HG03439 (cell line): ENCODE measurements at regions not wholly inside any gene's neighbourhood (a gene's known extent, or its start where the extent isn't known, plus 50 kb on each side); places are given as distances from the start of the nearest gene placed in this dataset.

ENCODE experiments used
- ATAC-seq: cut with Tn5 transposase; IDR thresholded peaks from one replicate; pipeline ENCODE4 v1.9.1; 2021; ENCODE audit warnings: mild to moderate bottlenecking, moderate library complexity; ENCODE audit not compliant: unreplicated experiment

DNA sequence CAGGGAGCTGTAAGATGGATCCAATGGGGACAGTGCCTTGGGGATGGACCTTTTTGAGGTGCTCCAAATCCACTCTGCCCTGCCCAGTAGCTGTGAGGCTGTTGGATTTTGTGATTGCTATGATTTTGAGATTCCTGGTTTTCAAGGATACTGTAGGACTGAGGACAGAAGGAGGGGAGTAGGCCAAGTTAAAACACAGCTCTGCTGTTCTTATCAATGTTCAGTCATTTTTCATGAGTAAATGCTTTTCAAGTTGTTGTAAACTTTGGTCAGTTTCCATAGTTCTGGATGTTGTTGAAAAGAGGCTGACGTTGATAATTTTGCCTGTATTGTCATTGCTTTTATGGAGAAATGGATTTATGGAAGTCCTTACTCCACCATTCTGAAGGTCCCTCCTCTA is 361.2 kb downstream of the ZNF516 start:
- no peak for ATAC-seq

DNA sequence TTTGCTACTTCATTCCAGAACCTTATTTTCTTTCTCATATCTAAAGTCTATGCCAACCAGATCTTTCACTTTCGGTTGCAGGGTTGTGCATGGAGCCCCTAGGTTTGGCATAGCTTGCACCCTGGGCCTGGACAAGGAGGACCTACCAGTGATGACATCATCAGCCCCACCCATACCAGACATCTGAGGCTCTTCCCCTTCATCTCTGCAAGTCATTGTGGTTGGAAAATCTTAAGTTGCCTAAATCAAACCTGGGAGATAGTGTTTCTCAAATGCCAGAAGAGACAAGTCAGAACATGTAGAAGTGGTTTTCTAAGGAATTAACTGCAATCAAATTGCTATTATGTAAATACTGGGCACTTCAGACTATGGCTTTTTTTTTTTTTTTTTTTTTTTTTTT is 363.3 kb downstream of the ZNF516 start:
- no peak for ATAC-seq

DNA sequence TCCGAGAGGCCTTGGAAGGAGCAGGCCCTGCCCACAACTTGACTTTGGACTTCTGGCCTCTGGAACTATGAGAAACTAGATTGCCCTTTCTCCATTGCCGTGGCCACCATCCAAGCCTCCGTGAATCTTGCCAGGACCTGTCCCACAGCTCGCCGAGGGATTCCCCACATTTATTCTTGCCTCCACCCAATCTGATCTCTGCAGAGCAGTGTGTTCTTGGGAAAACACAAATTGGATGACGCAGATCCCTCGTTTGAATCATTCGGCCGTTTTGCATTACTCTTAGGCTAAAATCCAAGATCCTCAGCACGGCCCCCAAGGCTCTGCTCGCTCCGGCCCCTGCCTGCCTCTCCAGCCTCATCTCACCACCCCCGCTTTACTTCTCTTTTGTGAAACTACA is 364.2 kb downstream of the ZNF516 start:
- ATAC-seq = no peak

DNA sequence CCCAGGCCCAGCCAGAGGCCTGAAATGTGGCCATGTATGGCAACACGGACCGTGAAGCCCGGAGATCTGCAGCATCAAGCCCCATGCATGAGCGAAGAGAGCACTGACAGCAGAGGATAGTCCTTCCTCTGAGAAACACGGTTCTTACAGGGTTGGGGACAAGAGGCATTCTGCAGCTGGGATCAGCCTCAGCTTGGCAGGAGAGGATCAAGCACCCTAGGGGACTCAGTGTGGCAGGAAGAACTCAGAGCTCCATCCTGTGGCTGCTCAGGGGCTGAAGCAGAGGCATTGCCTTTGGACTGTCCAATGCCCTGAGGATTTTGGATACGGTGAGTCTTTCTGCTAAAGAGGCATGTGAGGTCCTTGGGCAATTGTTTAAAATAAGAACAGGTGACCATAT is 368.7 kb downstream of the ZNF516 start:
- ATAC-seq = no peak

DNA sequence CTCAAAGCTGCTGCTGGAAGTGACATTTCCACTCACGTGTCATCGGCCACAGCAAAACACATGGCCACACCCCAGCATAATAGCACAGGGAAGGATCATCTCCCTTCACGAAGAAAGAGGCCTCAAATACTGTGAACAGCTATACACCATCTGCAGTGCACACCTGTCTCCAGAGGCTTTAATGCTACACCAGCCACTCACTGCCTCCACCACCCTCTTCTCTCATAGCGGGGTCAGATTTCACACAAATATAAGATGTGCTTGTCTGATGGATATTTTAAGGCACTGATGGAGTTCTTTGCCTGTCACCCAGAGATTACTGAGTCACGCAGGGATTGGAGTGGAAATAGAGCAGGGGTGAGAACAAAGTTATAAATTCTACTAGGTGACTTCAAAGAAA is 374.0 kb downstream of the ZNF516 start:
- ATAC-seq = no peak

DNA sequence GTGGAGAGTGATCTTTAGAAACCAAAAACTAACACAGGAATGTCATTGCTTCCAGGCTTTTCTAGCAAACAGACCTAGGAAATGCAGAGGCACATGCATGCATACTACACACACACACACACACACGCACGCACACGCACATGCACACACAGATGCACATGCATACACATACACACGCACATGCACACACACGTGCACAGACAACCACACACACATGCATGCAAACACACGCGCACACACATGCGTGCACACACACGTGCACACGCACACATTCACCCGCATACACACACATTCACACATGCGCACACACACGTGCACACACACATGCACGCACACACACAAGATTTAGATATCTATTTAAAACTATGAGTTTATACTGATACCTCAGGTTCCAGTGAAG is 379.5 kb downstream of the ZNF516 start:
- ATAC-seq = no peak

DNA sequence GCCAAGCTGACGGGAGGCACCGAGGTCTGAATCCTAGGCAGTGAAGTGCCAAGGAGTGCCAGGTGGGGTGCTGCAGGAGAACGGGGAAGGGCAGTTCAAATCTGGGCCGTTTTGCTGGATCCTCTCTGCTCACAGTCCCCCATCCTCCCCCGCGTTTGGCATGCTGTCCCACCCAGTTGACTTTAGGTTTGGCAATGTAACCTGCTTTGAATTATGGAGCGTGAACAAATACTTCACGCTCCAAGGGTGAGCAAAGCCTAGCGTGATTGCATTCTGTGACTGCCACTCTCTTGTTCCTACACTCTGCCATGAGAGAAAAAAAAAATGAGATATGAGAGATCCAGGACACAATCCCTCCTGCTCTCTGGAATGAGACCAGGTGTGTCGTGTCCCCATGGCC is 381.9 kb downstream of the ZNF516 start:
- no peak for ATAC-seq

DNA sequence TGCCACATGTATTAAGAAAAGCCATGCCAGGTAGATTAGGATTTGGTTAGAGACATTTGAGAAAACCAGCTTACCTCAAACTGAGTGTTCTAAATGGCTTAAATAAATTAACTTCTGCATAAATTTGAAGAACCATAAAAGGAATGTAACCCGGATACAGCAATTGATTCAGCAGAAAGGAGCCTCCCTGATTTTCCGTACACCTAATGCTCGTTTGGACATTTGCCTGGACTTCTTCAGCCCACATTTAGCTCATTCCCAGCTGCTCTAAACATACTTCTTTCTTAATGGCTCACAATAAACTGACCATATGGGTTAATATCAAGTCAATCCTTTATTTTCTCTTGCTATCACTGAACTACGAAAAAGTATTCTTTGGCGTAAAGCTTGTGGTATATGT is 392.4 kb downstream of the ZNF516 start:
- no peak for ATAC-seq

DNA sequence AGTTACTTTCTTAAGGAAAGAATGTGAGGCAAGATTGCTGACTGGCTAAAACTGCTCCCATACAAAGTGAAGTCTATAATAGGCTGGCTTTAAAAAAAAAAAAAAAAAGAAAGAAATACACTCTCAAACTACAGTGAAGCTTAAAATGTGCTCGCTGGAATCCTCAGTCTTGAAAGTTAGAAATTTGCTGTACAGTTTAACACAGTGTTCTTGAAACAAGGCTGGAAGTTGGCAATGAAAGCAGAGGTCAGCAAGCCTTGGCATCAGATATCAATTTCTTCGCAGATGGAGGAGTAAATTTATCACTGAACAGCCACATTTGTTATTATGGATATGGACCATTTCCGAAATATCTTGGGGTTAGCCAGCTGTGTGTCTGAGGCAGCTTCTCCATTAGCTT is 392.9 kb downstream of the ZNF516 start:
- no peak for ATAC-seq

DNA sequence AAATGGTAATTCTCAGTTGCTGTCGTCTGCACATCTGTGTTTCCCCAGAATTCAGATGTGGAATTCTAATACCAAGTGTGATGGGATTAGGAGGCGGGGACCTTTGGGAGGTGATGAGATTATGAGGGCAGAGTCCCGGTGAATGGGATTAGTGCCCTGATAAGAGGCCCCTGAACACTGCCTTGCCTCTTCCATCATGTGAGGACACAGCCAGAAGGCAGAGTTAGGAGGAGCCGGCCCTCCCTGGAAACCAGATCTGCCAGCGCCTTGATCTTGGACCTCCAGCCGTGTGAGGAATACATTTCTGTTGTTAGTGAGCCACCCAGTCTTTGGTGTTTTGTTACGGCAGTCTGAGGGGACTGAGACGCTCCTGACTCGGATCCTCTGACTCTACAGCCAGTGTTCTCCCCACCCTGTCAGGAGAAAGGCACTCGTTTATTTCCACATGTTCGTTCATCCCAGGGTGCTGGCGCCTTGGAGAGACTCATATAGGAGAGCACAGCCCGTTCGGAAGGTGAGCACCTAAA is 395.0 kb downstream of the ZNF516 start:
- no peak for ATAC-seq

DNA sequence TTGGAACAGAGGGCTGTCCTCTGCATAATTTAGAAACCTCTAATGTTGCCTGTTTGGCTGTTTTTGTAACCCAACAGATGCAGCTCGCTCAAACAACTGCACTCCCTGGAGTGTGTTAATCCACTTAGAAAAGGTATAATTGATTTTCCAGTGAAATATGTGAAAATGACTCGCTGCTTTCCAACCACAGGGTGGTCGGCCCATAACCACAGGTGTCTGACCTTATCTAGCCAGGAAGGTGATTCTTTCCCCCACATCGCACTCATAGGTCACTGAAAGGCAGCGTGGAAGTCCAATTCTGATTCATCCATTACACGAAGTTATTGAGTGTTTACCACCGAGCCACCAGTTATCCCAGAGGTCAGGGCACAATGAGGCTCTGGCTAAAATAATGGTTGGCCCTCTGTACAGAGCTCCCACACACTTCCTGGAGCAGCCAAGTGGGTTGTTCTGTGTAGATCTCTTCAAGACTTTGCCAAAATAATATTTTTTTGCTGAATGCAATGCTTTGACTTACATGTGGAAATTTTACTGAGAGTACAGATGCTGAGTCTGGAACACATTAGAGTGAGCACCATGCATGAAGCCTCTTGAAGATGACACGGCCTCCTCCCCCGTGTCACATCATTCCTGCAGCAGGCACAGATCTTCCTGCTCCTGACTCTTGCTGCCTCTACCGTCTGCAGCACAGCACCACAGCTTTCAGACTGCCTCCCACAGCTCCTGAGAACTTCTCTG is 396.2 kb downstream of the ZNF516 start:
- no peak for ATAC-seq

DNA sequence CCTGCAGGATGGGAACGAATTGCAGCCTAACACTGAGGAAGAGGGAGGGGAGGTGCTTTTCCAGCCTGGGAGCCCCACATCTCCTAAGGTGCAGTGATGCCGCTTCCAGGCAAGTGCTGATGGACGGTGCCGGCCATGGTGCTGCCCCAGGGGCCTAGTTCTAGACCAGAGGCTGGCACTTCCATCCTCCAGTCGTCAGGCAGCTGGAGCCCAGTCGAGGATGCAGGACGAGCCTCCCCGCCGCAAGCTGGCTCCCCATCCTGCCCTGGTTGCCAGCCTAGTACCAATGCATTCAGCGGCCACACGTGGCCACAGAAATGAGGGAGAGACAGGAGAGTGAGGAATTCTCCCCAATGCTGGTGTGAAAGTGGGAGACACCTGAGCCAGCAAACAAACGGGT is 413.5 kb downstream of the ZNF516 start:
- ATAC-seq = no peak

DNA sequence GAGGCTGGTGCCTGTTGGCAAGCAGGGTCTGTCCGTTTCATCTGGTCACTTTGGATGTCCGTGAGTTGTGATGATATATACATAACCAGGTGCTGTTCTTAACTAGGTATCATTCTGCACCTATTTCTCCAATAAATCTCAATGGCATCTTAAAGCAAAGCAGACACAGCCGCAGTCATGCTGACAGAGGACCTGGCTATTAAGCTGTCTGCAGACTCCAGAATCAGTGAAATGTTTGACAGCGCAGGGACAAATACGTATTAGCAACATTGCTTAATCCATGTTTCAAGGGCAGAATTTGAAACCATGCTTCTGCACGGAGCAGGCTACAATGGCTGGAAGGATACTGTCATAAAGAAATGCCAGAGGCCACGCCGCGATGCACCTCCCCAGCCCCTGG is 414.6 kb downstream of the ZNF516 start:
- ATAC-seq = no peak

DNA sequence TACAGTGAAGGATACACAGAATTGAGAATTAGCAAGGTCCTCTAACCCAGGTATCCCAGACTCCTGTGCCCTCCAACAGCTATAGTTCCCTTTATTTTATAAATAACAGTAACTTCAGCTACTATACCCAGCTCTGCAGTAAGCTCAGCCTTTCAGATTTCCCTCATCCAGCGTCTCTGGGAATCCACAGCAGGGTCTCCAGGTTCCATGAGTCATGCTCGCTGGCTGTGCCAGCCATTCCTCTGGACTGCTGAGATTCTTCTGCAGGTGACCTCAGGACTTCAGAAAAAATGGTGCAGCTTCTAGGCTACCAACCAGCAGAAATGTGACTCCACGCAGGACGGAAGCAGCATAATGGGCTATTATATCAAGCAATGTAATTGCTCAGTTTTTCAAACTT is 419.3 kb downstream of the ZNF516 start:
- ATAC-seq = no peak

DNA sequence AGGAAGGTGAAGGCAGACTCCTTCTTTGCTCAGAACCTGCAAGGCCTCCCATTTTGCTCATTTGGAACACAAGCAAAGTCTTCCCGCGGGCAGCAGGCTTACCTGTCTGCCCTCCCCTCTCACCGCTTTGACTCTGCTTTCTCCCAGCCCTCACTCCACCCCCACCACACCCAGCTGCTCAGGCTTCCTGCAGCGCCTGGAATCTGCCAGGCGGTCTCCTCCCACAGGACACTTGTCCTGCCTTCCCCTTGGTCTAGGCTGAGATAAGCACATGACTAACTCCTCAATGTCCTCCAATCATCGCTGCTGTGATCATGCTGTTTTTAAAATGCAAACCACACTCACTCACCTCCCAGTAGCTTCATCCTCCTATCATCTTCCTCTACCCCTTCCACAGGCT is 430.0 kb downstream of the ZNF516 start:
- no peak for ATAC-seq

DNA sequence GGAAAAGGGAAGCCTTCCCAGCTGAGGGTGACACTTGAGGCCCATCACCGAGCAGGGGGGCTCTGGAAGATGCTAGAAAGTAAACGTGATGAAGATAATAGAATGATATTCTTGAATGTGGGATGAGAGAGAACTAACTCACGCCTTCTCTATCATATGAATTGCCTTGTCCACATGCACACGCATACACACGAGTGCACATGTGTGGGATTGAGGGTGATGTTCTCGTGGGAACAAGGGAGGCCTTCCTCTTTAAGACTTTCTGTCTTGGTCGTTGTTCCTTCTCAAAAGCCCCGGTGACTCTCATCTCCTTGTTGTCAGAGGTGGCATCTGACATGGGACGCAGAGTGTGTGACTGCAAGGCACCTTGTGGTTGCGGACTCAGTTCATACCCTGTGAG is 436.9 kb downstream of the ZNF516 start:
- no peak for ATAC-seq

DNA sequence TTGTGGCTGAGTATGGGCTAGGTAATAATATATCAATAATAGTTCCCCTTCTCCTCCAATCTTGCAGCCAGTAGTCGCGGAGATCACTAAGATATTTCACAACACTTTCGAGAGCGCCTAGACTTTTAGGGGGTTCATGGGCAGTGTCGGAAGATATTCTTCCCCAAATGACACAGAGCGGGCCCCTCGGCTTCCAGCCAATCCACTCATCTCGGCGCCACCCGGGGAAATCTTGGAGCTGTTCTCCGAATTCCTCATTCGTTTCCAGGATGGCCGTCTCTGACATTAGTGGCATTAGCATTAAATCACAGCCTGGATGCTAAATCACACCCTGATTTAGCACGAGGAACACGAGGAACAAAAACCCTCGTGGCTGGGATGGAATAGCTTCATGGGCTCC is 437.7 kb downstream of the ZNF516 start:
- ATAC-seq = no peak

DNA sequence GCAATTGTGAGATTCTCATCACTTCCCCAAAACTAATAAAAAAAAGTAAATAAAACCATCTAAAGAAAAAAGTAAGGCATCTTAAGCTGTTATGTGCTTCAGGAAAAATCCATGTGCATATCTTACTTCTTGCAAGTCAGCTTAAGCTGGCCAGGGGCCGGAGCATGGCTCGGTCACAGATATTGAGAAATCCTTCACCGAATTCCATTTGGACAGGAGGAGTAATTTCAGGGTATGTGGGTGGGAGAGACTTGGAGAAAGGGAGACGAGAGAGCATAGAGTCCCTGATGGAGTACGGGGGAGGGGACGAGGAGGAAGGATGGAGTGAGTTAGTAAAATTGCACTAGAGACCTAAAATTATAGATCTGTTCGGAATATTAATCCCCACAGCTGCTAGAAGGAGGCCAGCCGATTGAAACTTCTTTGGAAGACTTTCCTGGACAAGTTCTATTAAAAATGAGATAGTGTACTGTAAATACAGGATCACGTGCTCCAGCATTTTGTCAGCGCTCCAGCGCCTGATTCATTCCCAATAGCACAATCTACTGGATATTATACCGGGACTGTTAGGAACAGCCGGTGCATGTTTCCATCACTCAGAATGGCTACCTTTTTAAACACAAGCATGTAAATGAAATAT is 438.5 kb downstream of the ZNF516 start:
- no peak for ATAC-seq

DNA sequence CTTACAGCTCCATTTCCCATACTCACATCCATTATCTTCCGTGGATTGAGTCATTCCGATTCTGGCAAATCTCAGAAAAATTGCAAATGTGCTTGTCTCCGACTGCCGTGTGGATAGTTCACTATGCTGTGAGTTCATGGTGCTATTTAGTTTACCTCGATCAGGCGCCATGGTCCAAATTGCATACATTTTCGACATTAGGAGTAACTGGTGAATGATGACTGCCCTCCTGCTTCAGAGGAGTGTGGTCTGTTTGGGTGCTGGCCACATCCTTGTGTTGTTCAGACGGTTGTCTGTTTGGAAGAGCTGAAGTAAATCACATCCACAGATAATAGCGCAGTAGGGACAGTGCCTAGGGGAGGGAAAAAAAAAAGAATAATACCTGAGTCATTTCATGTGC is 439.5 kb downstream of the ZNF516 start:
- no peak for ATAC-seq

DNA sequence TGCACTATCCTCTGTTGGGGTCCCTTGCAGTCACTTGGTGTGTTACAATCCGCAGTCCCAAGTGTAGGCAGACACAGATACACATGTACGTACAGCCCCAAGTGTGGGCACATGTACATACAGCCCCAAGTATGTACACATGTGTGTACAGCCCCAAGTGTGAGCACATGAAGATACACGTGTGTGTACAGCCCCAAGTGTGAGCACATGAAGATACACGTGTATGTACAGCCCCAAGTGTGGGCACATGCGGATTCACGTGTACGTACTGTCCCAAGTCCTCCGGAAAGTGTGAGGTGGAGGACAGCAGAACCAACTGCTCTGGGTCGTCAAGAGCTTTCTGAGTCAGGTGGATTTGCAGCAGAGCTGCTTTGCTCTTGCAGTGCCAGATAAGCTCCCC is 440.0 kb downstream of the ZNF516 start:
- ATAC-seq = no peak

DNA sequence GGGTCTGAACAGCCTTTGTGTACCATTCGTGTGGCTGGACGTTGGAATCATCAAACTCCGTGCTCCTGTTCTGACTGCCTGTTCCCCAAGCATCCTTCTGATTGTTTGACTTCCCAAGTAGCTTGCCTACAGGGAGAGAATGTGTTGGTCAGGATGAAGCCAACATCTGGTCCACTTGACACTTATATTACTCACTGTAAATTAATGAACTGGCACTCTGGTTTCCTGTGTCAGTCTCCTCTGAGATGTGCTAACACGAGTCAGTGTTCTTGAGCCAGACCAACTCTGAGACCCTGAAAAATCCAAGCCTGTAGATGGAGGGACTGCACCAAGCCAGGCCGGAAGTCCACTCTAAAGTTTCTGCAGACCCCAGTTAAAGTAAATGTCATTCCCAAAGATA is 440.9 kb downstream of the ZNF516 start:
- no peak for ATAC-seq

DNA sequence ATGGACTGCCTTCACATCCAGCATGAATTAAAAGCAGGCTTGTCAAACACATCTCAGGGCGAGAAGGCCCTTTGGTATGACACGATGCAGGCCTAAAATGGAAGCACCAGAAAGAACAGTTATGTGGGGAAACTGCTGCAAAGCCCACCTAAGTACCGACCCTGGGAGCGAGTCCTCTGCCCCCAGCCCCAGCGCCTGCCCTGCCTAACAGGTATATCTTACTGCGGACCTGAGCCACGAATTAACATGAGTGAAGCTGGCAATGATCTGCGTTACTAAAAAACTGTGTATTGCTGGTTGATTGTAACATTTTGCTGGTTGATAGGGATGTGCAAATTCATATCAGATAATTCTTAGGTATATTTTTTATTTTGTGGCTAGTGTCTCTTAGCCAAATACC is 441.5 kb downstream of the ZNF516 start:
- ATAC-seq = no peak

DNA sequence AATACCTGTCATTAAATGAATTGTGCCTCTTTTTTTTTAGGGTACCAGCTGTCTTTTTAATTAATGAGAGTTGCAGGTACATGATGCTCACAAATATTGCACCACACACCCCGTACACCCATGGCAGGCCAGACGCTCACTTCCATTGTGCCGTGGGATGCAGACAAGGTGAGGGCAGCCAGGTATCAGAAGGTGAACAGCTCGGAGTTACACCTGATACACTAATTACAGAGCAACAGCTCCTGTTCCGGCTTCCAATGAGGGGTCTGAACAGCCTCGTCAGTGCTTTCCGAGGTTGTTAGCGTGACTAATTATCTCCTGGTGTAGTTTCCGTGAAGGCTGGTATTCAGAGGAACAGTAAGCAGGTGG is 442.8 kb downstream of the ZNF516 start:
- no peak for ATAC-seq
